Right lobe of liver (tissue), 6 donors: ENCODE measurements at regions not wholly inside any gene's neighbourhood (a gene's known extent, or its start where the extent isn't known, plus 50 kb on each side); places are given as distances from the start of the nearest gene placed in this dataset.

Source experiments
- ATAC-seq, 4 donors: fragments of 200-7000 bp; cut with Tn5 transposase; one replicate each; pipeline ENCODE4 v1.9.1; 2020; ENCODE audit warnings: mild to moderate bottlenecking in 4 of 4, moderate library complexity in 4 of 4
- DNase-seq, 3 donors: peaks; one replicate each; pipeline ENCODE4 v3.0.0-alpha.2; 2020
- H3K27ac ChIP-seq, 3 donors: fragments of 200-600 bp; one replicate each; pipeline ENCODE4 v1.8.0; 2022
- H3K27me3 ChIP-seq, 2 donors: fragments of 200-600 bp; one replicate each; pipeline ENCODE4 v1.8.0; 2022
- H3K36me3 ChIP-seq, 4 donors: fragments of 200-600 bp; sonication (generic) in 1 of 4; one replicate each; pipeline versions ENCODE4 v1.5.1 to v1.8.0; 2017 to 2022; ENCODE audit warnings: control low read depth in 1 of 4
- H3K4me1 ChIP-seq, 4 donors: fragments of 200-600 bp; sonication (generic) in 1 of 4; one replicate each; pipeline versions ENCODE4 v1.5.1 to v1.8.0; 2017 to 2022; ENCODE audit warnings: control low read depth in 1 of 4
- H3K4me3 ChIP-seq, 3 donors: fragments of 200-600 bp; one replicate each; pipeline ENCODE4 v1.8.0; 2022
- H3K9me3 ChIP-seq, 4 donors: fragments of 200-600 bp; sonication (generic) in 1 of 4; one replicate each; pipeline versions ENCODE4 v1.5.1 to v1.8.0; 2017 to 2022; ENCODE audit warnings: control low read depth in 1 of 4
- CTCF ChIP-seq, 4 donors: fragments of 200-600 bp in 3 of 4; fragments of 450-650 bp in 1 of 4; IDR thresholded peaks; one replicate each; pipeline versions ENCODE4 v1.5.1 to v1.8.0; 2016 to 2022; ENCODE audit warnings: antibody characterized with exemption in 4 of 4, mild to moderate bottlenecking in 2 of 4
- POLR2A ChIP-seq: fragments of 450-650 bp; IDR thresholded peaks from one replicate; pipeline ENCODE4 v1.6.1; 2017; ENCODE audit warnings: antibody characterized with exemption, mild to moderate bottlenecking
- WGBS: methylation state at CpG from one replicate; pipeline ENCODE4 v1.1.6; 2018; ENCODE audit warnings: low coverage, low lambda C conversion rate; ENCODE audit not compliant: insufficient coverage; ENCODE audit errors: missing lambda C conversion rate; 5-methylcytosine and 5-hydroxymethylcytosine counted together
- intact Hi-C, 2 donors: fragments of 100-400 bp; cut with DNase I; formaldehyde crosslinking; loops; one replicate each; pipeline versions ENCODE4 v1.11.2 to v1.14.1; 2022
- donor health status: DM: no; HTN: yes; CAD: no.
- donor health status: DM: no; HTN: no; CAD: no.
- donor health status: DM: no; HTN: no; CAD: no.
- donor health status: DM: no; HTN: yes; CAD: no.
- donor health status: DM: no; HTN: yes; CAD: no.

GRCh38 chr4:41408859-41409593 lies 128.9 kb upstream of the LIMCH1 start:
- Histone ChIP-seq H3K4me1 (peaks cover 0 to 13% (median 2%) of the 10 kb centered on the region in 4 donors), H3K27ac (no peak overlapping the region), H3K4me3 (no peak overlapping the region), H3K27me3 (no peaks in the 10 kb centered on the region), H3K36me3 (no peaks in the 10 kb centered on the region), H3K9me3 (no peaks in the 10 kb centered on the region)
- intact Hi-C loops, result no loop called here
- WGBS, result 71% methylated on average over 4 of the region's 4 CpGs
- no peak for ATAC-seq
- no peak for TF ChIP-seq POLR2A
- TF ChIP-seq CTCF (IDR thresholded peaks at IDR 0.05), result no peak
- DNase-seq, result no peak

GRCh38 chr4:41409594-41409895 lies 128.4 kb upstream of the LIMCH1 start:
- no peak overlapping the region for H3K27ac ChIP-seq
- ATAC-seq (no peak), DNase-seq (no peak)
- peaks cover 0 to 13% (median 2%) of the 10 kb centered on the region in 4 donors for H3K4me1 ChIP-seq
- H3K27me3 ChIP-seq, result no peaks in the 10 kb centered on the region
- no peak overlapping the region for H3K4me3 ChIP-seq
- H3K36me3 ChIP-seq, result no peaks in the 10 kb centered on the region
- intact Hi-C loops, result no loop called here
- H3K9me3 ChIP-seq, result no peaks in the 10 kb centered on the region
- WGBS, result 100% methylated on average over 2 of the region's 2 CpGs
- TF ChIP-seq POLR2A (no peak), CTCF (IDR thresholded peaks at IDR 0.05) (no peak)

- no peaks in the 10 kb centered on the region for H3K27me3 ChIP-seq
- intact Hi-C loops, result no loop called here
- H3K36me3 ChIP-seq, result no peaks in the 10 kb centered on the region
- H3K4me1 ChIP-seq, result peaks cover 0 to 10% (median 2%) of the 10 kb centered on the region in 4 donors
- no peaks in the 10 kb centered on the region for H3K9me3 ChIP-seq
- no peak for DNase-seq
- H3K4me3 ChIP-seq, result no peak overlapping the region
- TF ChIP-seq CTCF (IDR thresholded peaks at IDR 0.05) (no peak), POLR2A (no peak)
- no peak overlapping the region for H3K27ac ChIP-seq
- ATAC-seq, result no peak
- WGBS, result 85% methylated on average over 3 of the region's 3 CpGs
Measured at GRCh38 chr4:41410049-41410448, 127.9 kb upstream of the LIMCH1 start.

- Histone ChIP-seq H3K9me3 (no peaks in the 10 kb centered on the region), H3K4me1 (no peaks in the 10 kb centered on the region), H3K27ac (no peak overlapping the region), H3K36me3 (no peaks in the 10 kb centered on the region), H3K27me3 (no peaks in the 10 kb centered on the region), H3K4me3 (no peak overlapping the region)
- ATAC-seq (no peak), DNase-seq (no peak)
- no peak for TF ChIP-seq CTCF (IDR thresholded peaks at IDR 0.05)
- no peak for TF ChIP-seq POLR2A
- WGBS, result 48% methylated on average over 8 of the region's 8 CpGs
- intact Hi-C loops, result no loop called here
Measured at GRCh38 chr4:41413670-41414411, 124.1 kb upstream of the LIMCH1 start.
